Nephron progenitor cell (in vitro differentiated cells): ENCODE measurements at regions not wholly inside any gene's neighbourhood (a gene's known extent, or its start where the extent isn't known, plus 50 kb on each side); places are given as distances from the start of the nearest gene placed in this dataset.

Source experiments
- DNase-seq: peaks from one replicate; pipeline ENCODE4 v3.0.0; 2021
- H3K27ac Mint-ChIP-seq: 2 replicates; pipeline ENCODE4 v1.8.0; 2021; ENCODE audit warnings: mild to moderate bottlenecking, moderate library complexity, mixed read lengths
- H3K27me3 Mint-ChIP-seq: 2 replicates; pipeline ENCODE4 v1.8.0; 2021; ENCODE audit warnings: mild to moderate bottlenecking, low read depth, mixed read lengths; ENCODE audit not compliant: poor library complexity
- H3K36me3 Mint-ChIP-seq: 2 replicates; pipeline ENCODE4 v1.8.0; 2021; ENCODE audit warnings: low read depth, mixed read lengths
- H3K4me1 Mint-ChIP-seq: 2 replicates; pipeline ENCODE4 v1.8.0; 2021; ENCODE audit warnings: mixed read lengths
- H3K4me3 Mint-ChIP-seq: 2 replicates; pipeline ENCODE4 v1.8.0; 2021; ENCODE audit warnings: mild to moderate bottlenecking, moderate library complexity, mixed read lengths
- H3K9me3 Mint-ChIP-seq: 2 replicates; pipeline ENCODE4 v1.8.0; 2021; ENCODE audit warnings: mild to moderate bottlenecking, moderate library complexity, mixed read lengths
- CTCF ChIP-seq: fragments of 200-600 bp; sonication (generic); IDR thresholded peaks from 2 replicates; pipeline ENCODE4 v1.5.0; 2021; ENCODE audit warnings: antibody characterized with exemption

GRCh38 chr16:79375351-79375750 lies 225.2 kb downstream of the MAF start:
- no peak for DNase-seq
- Mint-ChIP-seq H3K4me1 (no peaks in the 10 kb centered on the region), H3K27ac (no peak overlapping the region), H3K36me3 (peaks cover 5% of the 10 kb centered on the region), H3K27me3 (peaks cover 3% of the 10 kb centered on the region), H3K4me3 (no peak overlapping the region), H3K9me3 (peaks cover 39% of the 10 kb centered on the region)
- TF ChIP-seq CTCF: no peak

GRCh38 chr16:79372503-79373184 lies 227.9 kb downstream of the MAF start:
- Mint-ChIP-seq H3K4me3 (no peak overlapping the region), H3K36me3 (peaks cover 5% of the 10 kb centered on the region), H3K27me3 (peaks cover 3% of the 10 kb centered on the region), H3K27ac (no peak overlapping the region), H3K9me3 (peaks cover 23% of the 10 kb centered on the region), H3K4me1 (no peaks in the 10 kb centered on the region)
- no peak for DNase-seq
- no peak for TF ChIP-seq CTCF

GRCh38 chr16:79370736-79371135 lies 229.8 kb downstream of the MAF start:
- H3K4me1 Mint-ChIP-seq: no peaks in the 10 kb centered on the region
- H3K4me3 Mint-ChIP-seq: no peak overlapping the region
- no peak for TF ChIP-seq CTCF
- peaks cover 3% of the 10 kb centered on the region for H3K27me3 Mint-ChIP-seq
- H3K36me3 Mint-ChIP-seq: peaks cover 5% of the 10 kb centered on the region
- DNase-seq: no peak
- peaks cover 21% of the 10 kb centered on the region for H3K9me3 Mint-ChIP-seq
- H3K27ac Mint-ChIP-seq: no peak overlapping the region

GRCh38 chr16:79369796-79370195 lies 230.7 kb downstream of the MAF start:
- Mint-ChIP-seq H3K4me3 (no peak overlapping the region), H3K9me3 (peaks cover 20% of the 10 kb centered on the region), H3K27me3 (peaks cover 6% of the 10 kb centered on the region), H3K4me1 (no peaks in the 10 kb centered on the region), H3K27ac (no peak overlapping the region), H3K36me3 (peaks cover 5% of the 10 kb centered on the region)
- DNase-seq: no peak
- no peak for TF ChIP-seq CTCF

GRCh38 chr16:79367822-79368221 lies 232.7 kb downstream of the MAF start:
- H3K27ac Mint-ChIP-seq: no peak overlapping the region

More at GRCh38 chr16:79367822-79368221, 232.7 kb downstream of the MAF start:
- H3K27me3 Mint-ChIP-seq: peaks cover 10% of the 10 kb centered on the region
- no peaks in the 10 kb centered on the region for H3K4me1 Mint-ChIP-seq
- no peak for DNase-seq
- no peak overlapping the region for H3K4me3 Mint-ChIP-seq
- H3K36me3 Mint-ChIP-seq: peaks cover 5% of the 10 kb centered on the region
- TF ChIP-seq CTCF: no peak
- peaks cover 20% of the 10 kb centered on the region for H3K9me3 Mint-ChIP-seq
